Endothelial cell of umbilical vein (primary cell): ENCODE measurements at regions not wholly inside any gene's neighbourhood (a gene's known extent, or its start where the extent isn't known, plus 50 kb on each side); places are given as distances from the start of the nearest gene placed in this dataset.

Source experiments
- EZH2 ChIP-seq: IDR thresholded peaks from 2 replicates; pipeline ENCODE4 v1.6.1; 2012; ENCODE audit warnings: borderline replicate concordance, low read depth, mild to moderate bottlenecking, moderate library complexity, low read length, inconsistent platforms; ENCODE audit not compliant: severe bottlenecking
- POLR2A ChIP-seq: IDR thresholded peaks from 2 replicates; pipeline ENCODE4 v1.6.1; 2012; ENCODE audit warnings: low read depth, mild to moderate bottlenecking, control low read depth, low read length
- TF ChIP-seq, protein P1 (sequence below), 2 donors: IDR thresholded peaks; 1 replicate in 1 of 2; 2 replicates in 1 of 2; pipeline ENCODE4 v1.5.1; 2011; ENCODE audit warnings: low read length in 2 of 2, mild to moderate bottlenecking in 2 of 2, moderate library complexity in 2 of 2, control low read depth in 1 of 2, inconsistent platforms in 1 of 2, low read depth in 1 of 2; ENCODE audit not compliant: insufficient read depth in 1 of 2; ENCODE audit errors: extremely low read depth in 1 of 2

GRCh38 chr1:79501153-79501552 lies 494.6 kb upstream of the ADGRL4 start:
- TF ChIP-seq POLR2A = no peak
- TF ChIP-seq, protein P1, sequence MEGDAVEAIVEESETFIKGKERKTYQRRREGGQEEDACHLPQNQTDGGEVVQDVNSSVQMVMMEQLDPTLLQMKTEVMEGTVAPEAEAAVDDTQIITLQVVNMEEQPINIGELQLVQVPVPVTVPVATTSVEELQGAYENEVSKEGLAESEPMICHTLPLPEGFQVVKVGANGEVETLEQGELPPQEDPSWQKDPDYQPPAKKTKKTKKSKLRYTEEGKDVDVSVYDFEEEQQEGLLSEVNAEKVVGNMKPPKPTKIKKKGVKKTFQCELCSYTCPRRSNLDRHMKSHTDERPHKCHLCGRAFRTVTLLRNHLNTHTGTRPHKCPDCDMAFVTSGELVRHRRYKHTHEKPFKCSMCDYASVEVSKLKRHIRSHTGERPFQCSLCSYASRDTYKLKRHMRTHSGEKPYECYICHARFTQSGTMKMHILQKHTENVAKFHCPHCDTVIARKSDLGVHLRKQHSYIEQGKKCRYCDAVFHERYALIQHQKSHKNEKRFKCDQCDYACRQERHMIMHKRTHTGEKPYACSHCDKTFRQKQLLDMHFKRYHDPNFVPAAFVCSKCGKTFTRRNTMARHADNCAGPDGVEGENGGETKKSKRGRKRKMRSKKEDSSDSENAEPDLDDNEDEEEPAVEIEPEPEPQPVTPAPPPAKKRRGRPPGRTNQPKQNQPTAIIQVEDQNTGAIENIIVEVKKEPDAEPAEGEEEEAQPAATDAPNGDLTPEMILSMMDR (IDR thresholded peaks at IDR 0.05; ENCODE audit: extremely low read depth in 1 of 2, insufficient read depth in 1 of 2, low read depth in 1 of 2, low read length in 2 of 2) = no peak
- TF ChIP-seq EZH2 = no peak
